SK-N-MC (cell line): ENCODE measurements at regions not wholly inside any gene's neighbourhood (a gene's known extent, or its start where the extent isn't known, plus 50 kb on each side); places are given as distances from the start of the nearest gene placed in this dataset.

Experiments used
- FOXP2 ChIP-seq: optimal IDR thresholded peaks from 2 replicates; pipeline ENCODE3; 2011; ENCODE audit warnings: mild to moderate bottlenecking, moderate library complexity; ENCODE audit not compliant: insufficient read depth; ENCODE audit errors: extremely low read length, control extremely low read depth
- POLR2AphosphoS5 ChIP-seq: IDR thresholded peaks from 2 replicates; pipeline ENCODE4 v1.6.1; 2012; ENCODE audit warnings: mild to moderate bottlenecking, low read depth, low read length, borderline replicate concordance

- TF ChIP-seq POLR2AphosphoS5, result no peak
- no peak for TF ChIP-seq FOXP2
Observed at GRCh38 chr4:101593666-101594065, 196.9 kb upstream of the BANK1 start.
